Pancreas (tissue), 10 donors: ENCODE measurements at regions not wholly inside any gene's neighbourhood (a gene's known extent, or its start where the extent isn't known, plus 50 kb on each side); places are given as distances from the start of the nearest gene placed in this dataset.

Source experiments
- ATAC-seq, 4 donors: fragments of 200-7000 bp; cut with Tn5 transposase; one replicate each; pipeline versions ENCODE4 v1.8.0 to v1.9.1; 2020; ENCODE audit warnings: mild to moderate bottlenecking in 4 of 4, moderate library complexity in 4 of 4
- DNase-seq, 6 donors: peaks; one replicate each; pipeline ENCODE4 v3.0.0-alpha.2; 2020
- FAIRE-seq: peaks from 2 replicates; lab custom pipeline; 2012; peaks lifted over from hg19 to GRCh38; lab: Jason Lieb, UNC
- H3K27ac ChIP-seq, 4 donors: fragments of 200-600 bp; sonication (generic); 1 replicate in 3 of 4; 2 replicates in 1 of 4; pipeline versions ENCODE4 v1.5.0 to v1.8.0; 2020
- H3K27me3 ChIP-seq, 4 donors: fragments of 200-600 bp; one replicate each; pipeline ENCODE4 v1.8.0; 2021
- H3K36me3 ChIP-seq, 3 donors: fragments of 200-600 bp; sonication (generic) in 1 of 3; one replicate each; pipeline versions ENCODE4 v1.5.0 to v1.8.0; 2020 to 2021
- H3K4me1 ChIP-seq, 3 donors: fragments of 200-600 bp; one replicate each; pipeline ENCODE4 v1.8.0; 2021
- H3K4me3 ChIP-seq, 4 donors: fragments of 200-600 bp; sonication (generic) in 2 of 4; one replicate each; pipeline versions ENCODE4 v1.5.0 to v1.8.0; 2020 to 2021
- H3K9me3 ChIP-seq, 4 donors: fragments of 200-600 bp; one replicate each; pipeline ENCODE4 v1.8.0; 2021
- WGBS, 2 donors: extraction: QIAGEN DNeasy Blood & Tissue Kit; methylation state at CpG; one replicate each; pipeline ENCODE4 v1.1.7; 2013; 5-methylcytosine and 5-hydroxymethylcytosine counted together
- intact Hi-C, 3 donors: fragments of 100-400 bp; cut with DNase I; formaldehyde crosslinking; loops; one replicate each; pipeline versions ENCODE4 v1.11.1 to v1.14.2; 2022
- TF ChIP-seq, protein P1 (sequence below), 4 donors: fragments of 200-600 bp; sonication (generic) in 3 of 4; IDR thresholded peaks; one replicate each; pipeline versions ENCODE4 v1.5.0 to v1.8.0; 2021; ENCODE audit warnings: antibody characterized with exemption in 4 of 4
- donor health status: healthy with polysubstance abuse.
- donor health status: DM: no; HTN: no; CAD: no; lungs with moderate emphysema.
- donor health status: DM: no; HTN: no; CAD: no.
- donor health status: control.
- donor health status: control.
- donor health status: Bipolar disorder and iron deficiency.
- donor health status: DM: yes; HTN: yes; CAD: no.
- donor health status: DM: no; HTN: no; CAD: no.
- donor health status: DM: no; HTN: no; CAD: no.
- donor health status: DM: yes; HTN: yes; CAD: no.

DNA sequence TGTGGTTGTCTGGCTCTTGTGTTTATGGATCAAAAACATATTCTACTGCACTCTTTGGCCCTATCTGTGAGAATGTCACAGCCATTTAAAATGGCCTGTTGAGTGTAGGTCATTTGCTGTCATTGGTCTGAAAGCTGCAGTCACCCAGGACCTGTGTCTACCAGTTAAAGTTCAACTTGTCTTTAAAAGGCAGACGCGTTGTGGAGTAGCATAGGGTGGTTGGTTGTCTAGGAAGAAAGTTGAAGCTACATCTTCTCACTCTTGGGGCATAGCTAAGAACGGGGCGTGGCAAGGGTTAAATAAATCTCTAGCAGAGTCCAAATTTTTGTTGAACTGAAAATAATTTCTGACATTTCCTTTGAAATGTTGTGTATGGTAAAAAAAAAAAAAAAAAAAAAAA lies 110.7 kb upstream of the E2F8 start:
- H3K4me3 ChIP-seq = no peak overlapping the region
- TF ChIP-seq, protein P1, sequence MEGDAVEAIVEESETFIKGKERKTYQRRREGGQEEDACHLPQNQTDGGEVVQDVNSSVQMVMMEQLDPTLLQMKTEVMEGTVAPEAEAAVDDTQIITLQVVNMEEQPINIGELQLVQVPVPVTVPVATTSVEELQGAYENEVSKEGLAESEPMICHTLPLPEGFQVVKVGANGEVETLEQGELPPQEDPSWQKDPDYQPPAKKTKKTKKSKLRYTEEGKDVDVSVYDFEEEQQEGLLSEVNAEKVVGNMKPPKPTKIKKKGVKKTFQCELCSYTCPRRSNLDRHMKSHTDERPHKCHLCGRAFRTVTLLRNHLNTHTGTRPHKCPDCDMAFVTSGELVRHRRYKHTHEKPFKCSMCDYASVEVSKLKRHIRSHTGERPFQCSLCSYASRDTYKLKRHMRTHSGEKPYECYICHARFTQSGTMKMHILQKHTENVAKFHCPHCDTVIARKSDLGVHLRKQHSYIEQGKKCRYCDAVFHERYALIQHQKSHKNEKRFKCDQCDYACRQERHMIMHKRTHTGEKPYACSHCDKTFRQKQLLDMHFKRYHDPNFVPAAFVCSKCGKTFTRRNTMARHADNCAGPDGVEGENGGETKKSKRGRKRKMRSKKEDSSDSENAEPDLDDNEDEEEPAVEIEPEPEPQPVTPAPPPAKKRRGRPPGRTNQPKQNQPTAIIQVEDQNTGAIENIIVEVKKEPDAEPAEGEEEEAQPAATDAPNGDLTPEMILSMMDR (IDR thresholded peaks at IDR 0.05) = no peak
- no peaks in the 10 kb centered on the region for H3K36me3 ChIP-seq
- no peak for DNase-seq
- no peaks in the 10 kb centered on the region for H3K9me3 ChIP-seq
- no peak for ATAC-seq
- no peak for FAIRE-seq
- 48 to 58% methylated on average over 4 of the region's 4 CpGs for whole genome bisulfite sequencing, 2 donors
- intact Hi-C loops = no loop called here
- H3K27me3 ChIP-seq = no peaks in the 10 kb centered on the region
- no peak overlapping the region for H3K27ac ChIP-seq
- peaks cover 0 to under 1% (median 0%) of the 10 kb centered on the region in 3 donors for H3K4me1 ChIP-seq

DNA sequence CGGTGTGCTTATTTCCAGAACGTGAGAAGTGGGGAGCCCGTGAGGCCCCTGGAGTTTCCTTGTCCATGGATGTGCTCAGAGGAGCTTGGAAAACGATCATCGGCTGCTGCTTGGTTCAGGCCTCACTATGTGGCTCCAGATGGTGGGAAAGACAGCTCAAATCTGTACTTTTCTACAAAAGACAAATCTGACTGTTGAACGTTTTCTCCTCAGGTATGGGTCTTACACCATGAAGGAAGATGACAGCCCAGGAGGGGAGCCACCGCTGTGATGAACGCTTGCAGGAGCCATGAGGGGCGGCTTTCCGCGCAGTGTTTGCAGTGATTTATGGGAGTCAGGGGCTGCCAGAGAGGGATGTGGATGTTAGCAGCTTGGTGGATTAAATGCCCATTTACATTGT lies 109.4 kb upstream of the E2F8 start:
- Histone ChIP-seq H3K4me1 (peaks cover 0 to 5% (median 0%) of the 10 kb centered on the region in 3 donors), H3K27me3 (peaks cover 0 to 4% (median 2%) of the 10 kb centered on the region in 4 donors), H3K4me3 (no peak overlapping the region), H3K36me3 (no peaks in the 10 kb centered on the region), H3K9me3 (no peaks in the 10 kb centered on the region), H3K27ac (no peak overlapping the region)
- no peak for ATAC-seq
- WGBS, 2 donors = 81 to 83% methylated on average over 11 of the region's 11 CpGs
- TF ChIP-seq, protein P1 (IDR thresholded peaks at IDR 0.05) = no peak
- no peak for DNase-seq
- intact Hi-C loops = no loop called here
- no peak for FAIRE-seq

DNA sequence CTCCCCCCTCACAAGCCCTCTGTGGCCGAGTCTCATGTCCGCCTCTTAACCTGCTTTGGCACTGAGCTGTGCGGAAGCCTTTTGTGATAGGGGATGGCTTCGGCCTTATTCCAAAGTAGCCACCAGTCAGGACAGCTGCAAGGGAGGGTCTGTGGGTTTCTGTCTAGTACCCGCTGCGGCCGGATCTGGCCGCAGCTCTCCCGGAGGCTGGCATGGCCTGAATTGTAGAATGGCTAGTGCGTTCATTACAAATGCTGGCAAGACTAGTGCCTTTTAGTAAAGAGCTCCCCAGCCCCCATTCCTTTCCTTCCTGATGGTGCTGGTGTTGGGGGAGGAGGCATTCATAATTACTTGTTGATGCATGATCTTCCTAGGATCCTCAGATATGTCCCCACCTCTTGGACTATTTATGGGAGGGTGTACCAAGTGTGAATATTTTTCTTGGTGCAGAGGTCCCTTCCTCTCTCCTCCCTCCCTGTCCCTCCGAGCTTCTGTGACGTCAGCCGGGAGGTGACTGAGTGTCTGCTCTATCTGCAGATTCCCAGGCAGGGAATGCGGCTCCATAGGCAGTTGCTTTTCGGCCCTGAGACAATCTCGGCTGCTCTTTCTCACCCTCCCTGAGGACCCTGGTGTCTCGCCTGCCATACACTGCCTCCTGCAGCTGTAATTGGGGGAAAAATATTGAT lies 108.7 kb upstream of the E2F8 start:
- DNase-seq (no peak), ATAC-seq (no peak), FAIRE-seq (no peak)
- Histone ChIP-seq H3K4me1 (peaks cover 0 to 5% (median 0%) of the 10 kb centered on the region in 3 donors), H3K4me3 (no peak overlapping the region), H3K36me3 (no peaks in the 10 kb centered on the region), H3K27ac (no peak overlapping the region), H3K9me3 (no peaks in the 10 kb centered on the region), H3K27me3 (peaks cover 0 to 10% (median 3%) of the 10 kb centered on the region in 4 donors)
- TF ChIP-seq, protein P1 (IDR thresholded peaks at IDR 0.05) = no peak
- 59 to 73% methylated on average over 17 of the region's 17 CpGs for WGBS, 2 donors
- intact Hi-C loops = no loop called here

DNA sequence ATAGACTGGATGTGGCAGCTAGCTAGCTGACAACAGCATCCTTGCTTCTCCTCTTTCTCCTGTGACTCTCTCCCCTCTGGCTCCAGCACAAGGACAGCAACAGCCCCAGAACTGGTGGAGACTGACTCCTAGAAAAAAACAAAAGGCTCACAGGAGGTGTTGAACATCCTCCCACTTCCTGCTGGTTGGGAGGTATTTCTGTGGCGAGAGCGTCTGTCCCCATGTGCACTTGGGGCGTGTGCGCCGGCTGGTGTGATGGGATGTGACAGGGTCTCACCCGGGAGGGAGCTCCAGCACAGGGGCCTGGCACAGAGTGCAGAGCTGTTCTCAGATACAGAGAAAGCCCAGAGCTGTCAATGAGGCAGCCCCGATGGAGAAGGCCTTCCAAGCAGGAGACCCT lies 107.2 kb upstream of the E2F8 start:
- ATAC-seq (no peak), FAIRE-seq (no peak), DNase-seq (no peak)
- peaks cover 0 to 11% (median 3%) of the 10 kb centered on the region in 4 donors for H3K27me3 ChIP-seq
- WGBS, 2 donors = 79 to 86% methylated on average over 7 of the region's 7 CpGs
- TF ChIP-seq, protein P1 (IDR thresholded peaks at IDR 0.05) = no peak
- intact Hi-C loops = no loop called here
- peaks cover 0 to 5% (median 0%) of the 10 kb centered on the region in 3 donors for H3K4me1 ChIP-seq
- no peak overlapping the region for H3K4me3 ChIP-seq
- no peak overlapping the region for H3K27ac ChIP-seq
- no peaks in the 10 kb centered on the region for H3K9me3 ChIP-seq
- no peaks in the 10 kb centered on the region for H3K36me3 ChIP-seq
